HepG2 (cell line): ENCODE measurements at regions not wholly inside any gene's neighbourhood (a gene's known extent, or its start where the extent isn't known, plus 50 kb on each side); places are given as distances from the start of the nearest gene placed in this dataset.

Experiments used
- ATAC-seq: fragments of 200-7000 bp; cut with Tn5 transposase; 3 replicates; pipeline ENCODE4 v1.9.1; 2020; ENCODE audit warnings: mild to moderate bottlenecking, moderate library complexity
- BruUV-seq: library from RNA; stranded (reverse); fragments of 400-500 nt; replicated peaks from 2 replicates; lab custom pipeline; 2021; lab: Mats Ljungman, UMichigan
- CTCF ChIA-PET: fragments of 300-600 bp; formaldehyde crosslinking; extraction: SDS; loops from one replicate; lab custom pipeline; 2021; ENCODE audit warnings: low total read pairs, inconsistent platforms, low intra/inter-chr PET ratio; lab: Yijun Ruan, JAX
- POLR2A ChIA-PET: fragments of 350-600 bp; sonication (Branson Sonifier 250); formaldehyde crosslinking; loops from one replicate; lab custom pipeline; 2020; ENCODE audit warnings: antibody characterized with exemption, inconsistent platforms; lab: Yijun Ruan, JAX
- DNase-seq: peaks from one replicate; pipeline ENCODE4 v3.0.0-alpha.2; 2015; ENCODE audit warnings: low spot score
- FAIRE-seq: peaks from 3 replicates; lab custom pipeline; 2011; peaks lifted over from hg19 to GRCh38; lab: Jason Lieb, UNC
- H2AFZ ChIP-seq: one replicate; pipeline ENCODE4 v1.6.1; 2011; ENCODE audit warnings: low read length, inconsistent platforms
- H3K27ac ChIP-seq: fragments of 300-600 bp; 3 replicates; pipeline ENCODE4 v1.8.0; 2011; ENCODE audit warnings: mixed run types, mild to moderate bottlenecking, mixed read lengths, low read length, inconsistent platforms; ENCODE audit not compliant: insufficient read depth; ENCODE audit errors: extremely low read length
- H3K27me3 ChIP-seq, 2 experiments: fragments of 200-600 bp in 1 of 2; 2 replicates in 1 of 2; 3 replicates in 1 of 2; pipeline versions ENCODE4 v1.6.0 to v1.8.0; 2011; ENCODE audit warnings: low read length in 2 of 2, mild to moderate bottlenecking in 2 of 2, moderate library complexity in 2 of 2, inconsistent platforms in 1 of 2; ENCODE audit not compliant: insufficient read depth in 2 of 2, control insufficient read depth in 1 of 2
- H3K36me3 ChIP-seq, 2 experiments: fragments of 200-600 bp in 1 of 2; replicated peaks in 1 of 2; 2 replicates in 1 of 2; 3 replicates in 1 of 2; pipeline versions ENCODE4 v1.5.1 to v1.8.0; 2011; ENCODE audit warnings: low read length in 2 of 2, inconsistent platforms in 1 of 2; ENCODE audit not compliant: insufficient read depth in 2 of 2, control insufficient read depth in 1 of 2
- H3K4me1 ChIP-seq: 2 replicates; pipeline ENCODE4 v1.5.1; 2012; ENCODE audit warnings: low read length, inconsistent platforms; ENCODE audit not compliant: insufficient read depth
- H3K4me2 ChIP-seq: 2 replicates; pipeline ENCODE4 v1.6.0; 2011; ENCODE audit warnings: low read depth, low read length, inconsistent platforms
- H3K4me3 ChIP-seq, 3 experiments: fragments of 200-600 bp in 1 of 3; sonication (generic), shearing (Covaris generic) in 1 of 3; replicated peaks in 1 of 3; 2 replicates each; pipeline ENCODE4 v1.5.1; 2011 to 2016; ENCODE audit warnings: low read length in 3 of 3, inconsistent platforms in 2 of 3, low read depth in 2 of 3, mild to moderate bottlenecking in 2 of 3, control low read depth in 1 of 3, mixed read lengths in 1 of 3; ENCODE audit not compliant: insufficient read depth in 1 of 3
- H3K79me2 ChIP-seq: one replicate; pipeline ENCODE4 v1.6.1; 2011; ENCODE audit warnings: low read length, inconsistent platforms; ENCODE audit not compliant: insufficient read depth
- H3K9ac ChIP-seq: 2 replicates; pipeline ENCODE4 v1.6.0; 2011; ENCODE audit warnings: mild to moderate bottlenecking, low read depth, low read length, inconsistent platforms; ENCODE audit not compliant: insufficient read depth
- H3K9me3 ChIP-seq: 2 replicates; pipeline ENCODE4 v1.5.1; 2012; ENCODE audit warnings: mild to moderate bottlenecking, low read length
- H4K20me1 ChIP-seq: 2 replicates; pipeline ENCODE4 v1.6.0; 2011; ENCODE audit warnings: inconsistent platforms, mild to moderate bottlenecking, low read length, moderate library complexity; ENCODE audit not compliant: insufficient read depth
- ADNP ChIP-seq: sonication (generic); formaldehyde crosslinking; IDR thresholded peaks from 2 replicates; pipeline ENCODE4 v1.4.0; 2020; ENCODE audit warnings: missing genetic modification reagents
- AHDC1 ChIP-seq: sonication (generic); formaldehyde crosslinking; IDR thresholded peaks from 2 replicates; pipeline ENCODE4 v1.5.1; 2020; ENCODE audit warnings: mild to moderate bottlenecking, missing genetic modification reagents, borderline replicate concordance
- HNRNPLL ChIP-seq: fragments of 200-400 bp; formaldehyde crosslinking; IDR thresholded peaks from 2 replicates; pipeline ENCODE4 v1.6.1; 2017; ENCODE audit warnings: mild to moderate bottlenecking, low read depth, low read length; ENCODE audit not compliant: poor library complexity, severe bottlenecking
- HNRNPUL1 ChIP-seq: fragments of 200-400 bp; formaldehyde crosslinking; IDR thresholded peaks from 2 replicates; pipeline ENCODE4 v1.6.1; 2017; ENCODE audit warnings: low read depth, mild to moderate bottlenecking, low read length, moderate library complexity
- IKZF4 ChIP-seq: sonication (generic); formaldehyde crosslinking; IDR thresholded peaks from 2 replicates; pipeline ENCODE4 v1.5.1; 2020; ENCODE audit warnings: borderline replicate concordance, mild to moderate bottlenecking, low read depth, missing genetic modification reagents; ENCODE audit errors: not compliant biosample characterization
- MEIS2 ChIP-seq: sonication (generic); formaldehyde crosslinking; IDR thresholded peaks from 2 replicates; pipeline ENCODE4 v1.9.0; 2021; ENCODE audit warnings: mild to moderate bottlenecking, missing genetic modification reagents
- PITX1 ChIP-seq: sonication (generic); formaldehyde crosslinking; IDR thresholded peaks from 2 replicates; pipeline ENCODE4 v1.5.1; 2020; ENCODE audit warnings: mild to moderate bottlenecking, missing genetic modification reagents
- PLRG1 ChIP-seq: fragments of 450-650 bp; conservative IDR thresholded peaks from 2 replicates; pipeline ENCODE4 v1.6.1; 2016
- PREB ChIP-seq: sonication (generic); formaldehyde crosslinking; IDR thresholded peaks from 2 replicates; pipeline ENCODE4 v1.4.0; 2020; ENCODE audit warnings: missing genetic modification reagents
- SMAD3 ChIP-seq: sonication (generic); formaldehyde crosslinking; IDR thresholded peaks from 2 replicates; pipeline ENCODE4 v1.4.0; 2020; ENCODE audit warnings: missing genetic modification reagents
- ZBTB26 ChIP-seq: IDR thresholded peaks from 2 replicates; pipeline ENCODE4 v1.6.1; 2016; ENCODE audit warnings: missing compliant biosample characterization, missing genetic modification reagents, borderline replicate concordance
- WGBS: methylation state at CpG from one replicate; pipeline ENCODE4 v1.1.6; 2017; ENCODE audit warnings: low lambda C conversion rate; 5-methylcytosine and 5-hydroxymethylcytosine counted together
- in situ Hi-C: cut with HindIII; loops from 2 replicates; pipeline ENCODE4 v1.10.0; 2017; ENCODE audit warnings: low pct_unique_long_range_greater_than_20kb; ENCODE audit not compliant: extremely low pct_ligation_motif_present
- intact Hi-C: fragments of 100-400 bp; cut with micrococcal nuclease; formaldehyde crosslinking; loops from one replicate; pipeline ENCODE4 v1.10.0; 2022; ENCODE audit not compliant: unreplicated experiment

- no peak overlapping the region for H3K4me3 ChIP-seq
- intact Hi-C loops: no loop called here
- TF ChIP-seq PLRG1 (no peak), SMAD3 (no peak), ZBTB26 (CRISPR knock-in tag) (no peak), ADNP (CRISPR knock-in tag) (no peak), IKZF4 (CRISPR knock-in tag) (no peak), MEIS2 (CRISPR knock-in tag) (no peak), HNRNPLL (no peak), PREB (no peak), PITX1 (no peak), HNRNPUL1 (no peak), AHDC1 (CRISPR knock-in tag) (no peak)
- TF ChIP-seq, all 625 proteins: peak for 0
- WGBS: 48% methylated on average over 3 of the region's 3 CpGs
- no peaks in the 10 kb centered on the region for H3K27me3 ChIP-seq
- H3K4me1 ChIP-seq: no peaks in the 10 kb centered on the region
- BruUV-seq: no TSS peak
- peak; percentile 11 for DNase-seq
- no peak overlapping the region for H3K27ac ChIP-seq
- no peaks in the 10 kb centered on the region for H3K9me3 ChIP-seq
- no peaks in the 10 kb centered on the region for H3K79me2 ChIP-seq
- H3K36me3 ChIP-seq: no peaks in the 10 kb centered on the region
- no peak overlapping the region for H3K4me2 ChIP-seq
- H3K9ac ChIP-seq: no peak overlapping the region
- ChIA-PET POLR2A (no interaction called here), CTCF (no interaction called here)
- no peak overlapping the region for H2AFZ ChIP-seq
- in situ Hi-C loops: no loop called here
- ATAC-seq: no peak
- no peaks in the 10 kb centered on the region for H4K20me1 ChIP-seq
- no peak for FAIRE-seq
Measured at GRCh38 chr6:148104131-148104530, 238.5 kb upstream of the SASH1 start.
